Mucosa of gallbladder (tissue), 1 donor: ENCODE measurements at regions not wholly inside any gene's neighbourhood (a gene's known extent, or its start where the extent isn't known, plus 50 kb on each side); places are given as distances from the start of the nearest gene placed in this dataset.
A peak's percentile ranks its signal among the peaks of the same experiment; 100 is the strongest.

Source experiments
- DNase-seq: peaks from one replicate; pipeline ENCODE4 v3.0.0-alpha.2; 2020; ENCODE audit warnings: low spot score
- donor health status: DM: no; HTN: no; CAD: no.

GRCh38 chr3:25291481-25291905, 136.6 kb upstream of the RARB start:
- no peak for DNase-seq

- no peak for DNase-seq
Observed at GRCh38 chr3:25292036-25292435, 136.0 kb upstream of the RARB start.

- no peak for DNase-seq
Observed at GRCh38 chr3:25292595-25292994, 135.5 kb upstream of the RARB start.

- no peak for DNase-seq
Observed at GRCh38 chr3:25293736-25294135, 134.3 kb upstream of the RARB start.

GRCh38 chr3:25294169-25294805, 133.8 kb upstream of the RARB start:
- DNase-seq = no peak

- no peak for DNase-seq
Observed at GRCh38 chr3:25297667-25298585, 130.1 kb upstream of the RARB start.

- DNase-seq = no peak
Observed at GRCh38 chr3:25300141-25300540, 127.9 kb upstream of the RARB start.

- DNase-seq = no peak
Observed at GRCh38 chr3:25304916-25305315, 123.1 kb upstream of the RARB start.

- DNase-seq = no peak
Observed at GRCh38 chr3:25306066-25306465, 122.0 kb upstream of the RARB start.

GRCh38 chr3:25306705-25307104, 121.4 kb upstream of the RARB start:
- DNase-seq = no peak

GRCh38 chr3:25313286-25313685, 114.8 kb upstream of the RARB start:
- DNase-seq = no peak

GRCh38 chr3:25324954-25325655, 103.0 kb upstream of the RARB start:
- DNase-seq = no peak

GRCh38 chr3:25335356-25335755, 92.7 kb upstream of the RARB start:
- no peak for DNase-seq

GRCh38 chr3:25338158-25338725, 89.8 kb upstream of the RARB start:
- peak; percentile 33 for DNase-seq

GRCh38 chr3:25339225-25339624, 88.8 kb upstream of the RARB start:
- DNase-seq = no peak

- no peak for DNase-seq
Observed at GRCh38 chr3:25344670-25345069, 83.4 kb upstream of the RARB start.

- DNase-seq = no peak
Observed at GRCh38 chr3:25349095-25349494, 79.0 kb upstream of the RARB start.

GRCh38 chr3:25349828-25350724, 78.0 kb upstream of the RARB start:
- no peak for DNase-seq

GRCh38 chr3:25350725-25351114, 77.3 kb upstream of the RARB start:
- DNase-seq = no peak

- DNase-seq = no peak
Observed at GRCh38 chr3:25354071-25354470, 74.0 kb upstream of the RARB start.
